Neuron (in vitro differentiated cells): ENCODE measurements at regions not wholly inside any gene's neighbourhood (a gene's known extent, or its start where the extent isn't known, plus 50 kb on each side); places are given as distances from the start of the nearest gene placed in this dataset.

Source experiments
- H2AFZ ChIP-seq: one replicate; pipeline ENCODE4 v1.6.1; 2013; ENCODE audit warnings: low read depth, mild to moderate bottlenecking, inconsistent platforms, low read length, moderate library complexity
- H3K27me3 ChIP-seq: one replicate; pipeline ENCODE4 v1.6.1; 2013; ENCODE audit warnings: low read length; ENCODE audit not compliant: insufficient read depth
- H3K36me3 ChIP-seq: one replicate; pipeline ENCODE4 v1.6.1; 2013; ENCODE audit warnings: low read length; ENCODE audit not compliant: insufficient read depth
- H3K4me1 ChIP-seq: one replicate; pipeline ENCODE4 v1.6.1; 2013; ENCODE audit warnings: low read length; ENCODE audit not compliant: insufficient read depth
- H3K4me3 ChIP-seq: 2 replicates; pipeline ENCODE4 v1.5.1; 2013; ENCODE audit warnings: mild to moderate bottlenecking, low read length, moderate library complexity
- H3K9me3 ChIP-seq: one replicate; pipeline ENCODE4 v1.6.1; 2013; ENCODE audit warnings: low read length

DNA sequence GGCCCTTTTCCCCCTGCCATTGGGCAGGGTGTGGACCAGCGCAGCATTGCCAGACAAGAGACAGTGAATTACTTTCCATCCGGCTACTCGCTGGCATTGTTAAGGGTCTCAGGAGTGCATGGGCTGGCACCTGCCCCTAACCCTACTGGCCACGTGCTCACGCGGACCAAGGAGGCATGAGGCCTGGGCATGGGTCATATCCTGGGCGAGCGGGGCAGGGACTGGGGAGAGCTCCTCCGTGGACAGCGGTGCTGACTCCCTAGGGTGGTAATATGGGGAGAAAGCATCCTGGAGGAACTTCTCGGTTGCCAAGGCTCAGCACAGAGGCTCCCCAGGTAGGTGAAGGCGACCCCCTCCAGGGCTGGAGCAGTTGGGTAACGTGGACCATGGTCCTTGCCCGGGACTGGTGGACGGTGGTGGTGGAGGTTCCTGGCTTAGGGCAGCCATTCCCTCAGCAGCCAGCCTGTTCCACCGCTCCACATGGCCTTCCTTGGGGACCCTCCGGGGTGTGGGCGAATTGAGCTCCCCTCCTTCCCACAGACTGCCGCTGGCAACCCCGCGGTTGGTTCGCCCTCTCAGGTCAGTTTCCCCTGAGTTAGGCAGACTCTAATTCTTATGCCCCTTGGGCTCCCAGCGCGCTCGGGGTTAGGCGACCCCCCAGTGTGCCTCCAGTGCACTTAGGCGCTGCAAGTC is 465.1 kb downstream of the SLITRK5 start:
- H3K9me3 ChIP-seq = peaks cover 3% of the 10 kb centered on the region
- H3K4me1 ChIP-seq = no peaks in the 10 kb centered on the region
- H3K36me3 ChIP-seq = no peaks in the 10 kb centered on the region
- no peaks in the 10 kb centered on the region for H3K27me3 ChIP-seq
- H2AFZ ChIP-seq = no peak overlapping the region
- no peak overlapping the region for H3K4me3 ChIP-seq

GRCh38 chr13:88142653-88143052 is 471.5 kb downstream of the SLITRK5 start:
- no peaks in the 10 kb centered on the region for H3K36me3 ChIP-seq
- H3K4me1 ChIP-seq = no peaks in the 10 kb centered on the region
- H3K9me3 ChIP-seq = no peaks in the 10 kb centered on the region
- no peak overlapping the region for H2AFZ ChIP-seq
- no peaks in the 10 kb centered on the region for H3K27me3 ChIP-seq
- no peak overlapping the region for H3K4me3 ChIP-seq

- Histone ChIP-seq H3K4me3 (no peak overlapping the region), H2AFZ (no peak overlapping the region), H3K36me3 (no peaks in the 10 kb centered on the region), H3K27me3 (no peaks in the 10 kb centered on the region), H3K4me1 (no peaks in the 10 kb centered on the region), H3K9me3 (no peaks in the 10 kb centered on the region)
Measured at GRCh38 chr13:88144580-88144979, 473.4 kb downstream of the SLITRK5 start.

DNA sequence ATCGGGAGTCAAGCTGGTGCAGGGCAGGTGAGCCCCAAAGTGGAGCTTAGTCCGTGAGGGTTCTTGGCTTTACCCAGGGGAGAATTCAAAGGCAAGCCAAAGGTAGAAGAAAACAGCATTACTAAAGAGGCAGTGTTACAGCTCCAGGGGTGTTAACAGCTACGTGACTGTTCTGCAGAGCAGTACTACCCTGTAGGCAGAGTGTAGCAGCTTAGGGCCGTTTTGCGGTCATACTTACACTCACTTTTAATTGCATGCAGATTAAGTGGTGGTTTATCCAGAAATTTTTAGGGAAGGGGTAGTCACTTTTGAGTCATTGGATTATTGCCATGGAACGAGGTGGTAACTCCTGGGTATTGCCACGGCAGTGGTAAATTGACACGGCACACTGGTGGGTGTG is 482.2 kb downstream of the SLITRK5 start:
- no peaks in the 10 kb centered on the region for H3K27me3 ChIP-seq
- no peak overlapping the region for H3K4me3 ChIP-seq
- no peak overlapping the region for H2AFZ ChIP-seq
- H3K36me3 ChIP-seq = no peaks in the 10 kb centered on the region
- no peaks in the 10 kb centered on the region for H3K4me1 ChIP-seq
- H3K9me3 ChIP-seq = no peaks in the 10 kb centered on the region

- no peaks in the 10 kb centered on the region for H3K9me3 ChIP-seq
- H3K27me3 ChIP-seq = no peaks in the 10 kb centered on the region
- no peaks in the 10 kb centered on the region for H3K4me1 ChIP-seq
- no peak overlapping the region for H2AFZ ChIP-seq
- no peaks in the 10 kb centered on the region for H3K36me3 ChIP-seq
- H3K4me3 ChIP-seq = no peak overlapping the region
Measured at GRCh38 chr13:88154001-88154400, 482.8 kb downstream of the SLITRK5 start.

DNA sequence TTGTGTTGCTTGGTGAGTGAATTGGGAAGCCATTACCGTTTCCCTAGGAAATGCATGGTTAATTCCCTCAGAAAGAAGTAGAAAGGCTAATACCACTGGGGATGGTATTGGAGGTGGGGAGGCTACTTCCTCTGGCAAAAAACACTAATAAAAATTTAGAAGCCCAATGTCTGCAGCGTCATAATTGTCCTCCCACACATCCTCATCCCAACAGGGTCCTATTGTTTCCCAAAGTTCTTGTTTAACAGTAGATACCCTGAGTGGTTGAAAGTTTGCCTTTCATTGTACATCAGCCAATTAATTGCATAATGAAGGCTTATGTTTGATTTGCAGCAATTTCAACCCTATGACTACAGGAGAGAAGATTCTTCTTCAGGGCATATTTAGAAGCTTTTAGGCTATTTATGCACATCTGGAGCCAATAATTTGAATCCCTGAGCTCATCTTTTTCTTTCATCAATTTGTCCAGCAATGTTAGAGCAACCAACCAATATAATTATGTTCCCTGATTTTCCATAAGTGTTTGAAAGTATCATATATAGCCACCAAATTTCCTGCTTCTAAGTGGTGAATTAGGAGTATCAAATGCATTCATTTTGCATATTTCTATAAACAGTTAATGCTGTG is 491.0 kb downstream of the SLITRK5 start:
- H3K9me3 ChIP-seq = no peaks in the 10 kb centered on the region
- no peaks in the 10 kb centered on the region for H3K27me3 ChIP-seq
- H3K36me3 ChIP-seq = no peaks in the 10 kb centered on the region
- H3K4me3 ChIP-seq = no peak overlapping the region
- H2AFZ ChIP-seq = no peak overlapping the region
- no peaks in the 10 kb centered on the region for H3K4me1 ChIP-seq

DNA sequence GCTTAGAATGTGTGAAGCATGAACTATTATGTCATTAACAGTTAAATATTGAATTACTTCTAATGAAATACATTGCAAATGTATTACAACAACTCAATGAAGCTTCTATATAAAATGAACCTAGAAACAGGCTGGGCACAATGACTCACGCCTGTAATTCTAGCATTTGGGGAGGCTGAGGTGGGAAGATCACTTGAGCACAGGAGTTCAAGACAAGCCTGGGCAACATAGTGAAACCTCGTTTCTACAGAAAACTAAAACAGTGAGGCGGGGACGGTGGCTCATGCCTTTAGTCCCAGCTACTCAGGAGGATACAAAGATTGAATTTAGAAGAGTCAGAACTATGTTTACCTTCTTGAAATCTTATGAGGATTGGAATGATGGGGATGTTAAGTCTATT is 505.1 kb downstream of the SLITRK5 start:
- H3K27me3 ChIP-seq = no peaks in the 10 kb centered on the region
- H3K9me3 ChIP-seq = no peaks in the 10 kb centered on the region
- H3K36me3 ChIP-seq = no peaks in the 10 kb centered on the region
- H3K4me3 ChIP-seq = no peak overlapping the region
- H2AFZ ChIP-seq = no peak overlapping the region
- H3K4me1 ChIP-seq = no peaks in the 10 kb centered on the region

- Histone ChIP-seq H3K9me3 (no peaks in the 10 kb centered on the region), H2AFZ (no peak overlapping the region), H3K36me3 (no peaks in the 10 kb centered on the region), H3K4me3 (no peak overlapping the region), H3K27me3 (no peaks in the 10 kb centered on the region), H3K4me1 (no peaks in the 10 kb centered on the region)
Measured at GRCh38 chr13:88183440-88183839, 512.3 kb downstream of the SLITRK5 start.

GRCh38 chr13:88188986-88189385 is 517.8 kb downstream of the SLITRK5 start:
- H3K9me3 ChIP-seq = no peaks in the 10 kb centered on the region
- H3K4me3 ChIP-seq = no peak overlapping the region
- no peaks in the 10 kb centered on the region for H3K4me1 ChIP-seq
- no peaks in the 10 kb centered on the region for H3K36me3 ChIP-seq
- no peaks in the 10 kb centered on the region for H3K27me3 ChIP-seq
- no peak overlapping the region for H2AFZ ChIP-seq

- Histone ChIP-seq H3K4me3 (no peak overlapping the region), H3K4me1 (no peaks in the 10 kb centered on the region), H2AFZ (no peak overlapping the region), H3K9me3 (no peaks in the 10 kb centered on the region), H3K36me3 (no peaks in the 10 kb centered on the region), H3K27me3 (no peaks in the 10 kb centered on the region)
Measured at GRCh38 chr13:88189728-88190127, 518.6 kb downstream of the SLITRK5 start.

DNA sequence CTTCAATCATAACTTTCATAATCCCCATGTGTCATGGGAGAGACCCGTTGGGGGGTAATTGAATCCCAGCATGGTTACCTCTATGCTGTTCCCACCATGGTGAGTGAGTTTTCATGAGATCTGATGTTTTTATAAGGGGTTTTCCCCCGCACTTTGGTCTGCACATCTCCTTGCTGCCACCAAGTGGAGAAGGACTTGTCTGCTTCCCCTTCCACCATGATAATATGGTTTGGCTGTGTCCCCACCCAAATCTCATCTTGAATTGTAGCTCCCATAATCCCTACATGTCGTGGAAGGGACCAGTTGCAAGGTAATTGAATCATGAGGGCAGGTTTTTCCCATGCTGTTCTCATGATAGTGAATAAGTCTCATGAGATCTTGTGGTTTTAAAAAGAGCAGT is 524.9 kb downstream of the SLITRK5 start:
- H3K27me3 ChIP-seq = no peaks in the 10 kb centered on the region
- H3K4me1 ChIP-seq = no peaks in the 10 kb centered on the region
- no peaks in the 10 kb centered on the region for H3K9me3 ChIP-seq
- H3K4me3 ChIP-seq = no peak overlapping the region
- no peak overlapping the region for H2AFZ ChIP-seq
- no peaks in the 10 kb centered on the region for H3K36me3 ChIP-seq

DNA sequence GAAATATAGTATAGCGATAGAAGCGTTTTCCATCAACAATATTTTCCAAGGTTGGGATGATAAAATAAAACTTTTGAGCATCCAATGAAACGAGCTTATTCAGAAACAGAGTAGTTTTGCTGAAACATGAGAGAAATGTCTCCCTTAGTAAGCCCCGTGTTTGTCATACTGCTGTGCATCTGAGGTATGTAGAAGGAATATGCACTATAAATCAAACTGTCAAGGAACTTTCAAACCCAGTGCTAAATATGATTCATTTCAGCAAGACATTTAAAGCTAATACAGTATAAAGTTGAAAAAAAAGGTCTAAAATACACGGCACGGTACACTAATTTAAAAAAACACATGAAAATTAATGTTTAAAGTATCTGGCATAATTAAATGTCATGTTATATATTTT is 546.2 kb downstream of the SLITRK5 start:
- Histone ChIP-seq H3K4me1 (no peaks in the 10 kb centered on the region), H3K27me3 (no peaks in the 10 kb centered on the region), H3K9me3 (no peaks in the 10 kb centered on the region), H3K36me3 (no peaks in the 10 kb centered on the region), H2AFZ (no peak overlapping the region), H3K4me3 (no peak overlapping the region)

DNA sequence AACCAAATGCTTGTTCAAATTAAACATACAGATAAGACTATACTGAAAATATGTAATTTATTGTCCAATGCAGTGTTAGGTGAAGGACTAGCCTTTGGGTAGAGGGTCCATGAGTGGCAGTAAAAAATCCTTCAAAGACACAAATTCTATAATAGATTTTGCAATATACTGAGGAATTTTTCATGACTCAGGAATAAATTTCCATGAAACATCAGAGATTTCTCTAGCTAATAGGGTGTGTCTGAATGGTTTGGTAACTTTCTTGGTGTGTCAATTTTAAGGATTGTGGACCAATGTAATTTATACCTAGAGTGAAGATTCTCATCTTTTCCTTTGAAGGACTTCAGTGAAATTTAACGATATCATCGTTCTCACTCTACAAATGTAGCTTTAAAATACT is 546.7 kb downstream of the SLITRK5 start:
- Histone ChIP-seq H3K4me1 (no peaks in the 10 kb centered on the region), H3K9me3 (no peaks in the 10 kb centered on the region), H3K27me3 (no peaks in the 10 kb centered on the region), H3K36me3 (no peaks in the 10 kb centered on the region), H3K4me3 (no peak overlapping the region), H2AFZ (no peak overlapping the region)

- Histone ChIP-seq H3K9me3 (no peaks in the 10 kb centered on the region), H3K36me3 (no peaks in the 10 kb centered on the region), H3K4me3 (no peak overlapping the region), H3K27me3 (no peaks in the 10 kb centered on the region), H3K4me1 (no peaks in the 10 kb centered on the region), H2AFZ (no peak overlapping the region)
Measured at GRCh38 chr13:88223958-88224357, 552.8 kb downstream of the SLITRK5 start.
